HG03432 (cell line): ENCODE measurements at regions not wholly inside any gene's neighbourhood (a gene's known extent, or its start where the extent isn't known, plus 50 kb on each side); places are given as distances from the start of the nearest gene placed in this dataset.

Experiments used
- ATAC-seq: cut with Tn5 transposase; IDR thresholded peaks from one replicate; pipeline ENCODE4 v1.9.1; 2021; ENCODE audit warnings: mild to moderate bottlenecking, moderate library complexity; ENCODE audit not compliant: unreplicated experiment

GRCh38 chr7:35508623-35509400 is 186.1 kb downstream of the HERPUD2 start:
- ATAC-seq, result no peak

GRCh38 chr7:35505066-35505465 is 189.9 kb downstream of the HERPUD2 start:
- no peak for ATAC-seq

GRCh38 chr7:35504365-35504764 is 190.6 kb downstream of the HERPUD2 start:
- no peak for ATAC-seq

GRCh38 chr7:35501681-35502080 is 193.3 kb downstream of the HERPUD2 start:
- ATAC-seq, result no peak

- no peak for ATAC-seq
Measured at GRCh38 chr7:35499226-35499625, 195.7 kb downstream of the HERPUD2 start.

GRCh38 chr7:35498416-35498815 is 196.5 kb downstream of the HERPUD2 start:
- ATAC-seq, result no peak

GRCh38 chr7:35495844-35496243 is 199.1 kb downstream of the HERPUD2 start:
- no peak for ATAC-seq

GRCh38 chr7:35495377-35495776 is 199.6 kb downstream of the HERPUD2 start:
- no peak for ATAC-seq

GRCh38 chr7:35494407-35494806 is 200.5 kb downstream of the HERPUD2 start:
- no peak for ATAC-seq

- ATAC-seq, result no peak
Measured at GRCh38 chr7:35492451-35493175, 202.3 kb downstream of the HERPUD2 start.

GRCh38 chr7:35491233-35491632 is 203.7 kb downstream of the HERPUD2 start:
- no peak for ATAC-seq

- ATAC-seq, result no peak
Measured at GRCh38 chr7:35487841-35488240, 207.1 kb downstream of the HERPUD2 start.

GRCh38 chr7:35487402-35487801 is 207.5 kb downstream of the HERPUD2 start:
- no peak for ATAC-seq

- no peak for ATAC-seq
Measured at GRCh38 chr7:35485436-35485835, 209.5 kb downstream of the HERPUD2 start.

GRCh38 chr7:35483568-35483967 is 211.4 kb downstream of the HERPUD2 start:
- ATAC-seq, result no peak

- no peak for ATAC-seq
Measured at GRCh38 chr7:35482231-35482630, 212.7 kb downstream of the HERPUD2 start.

- no peak for ATAC-seq
Measured at GRCh38 chr7:35480806-35481205, 214.1 kb downstream of the HERPUD2 start.

GRCh38 chr7:35477609-35478008 is 217.3 kb downstream of the HERPUD2 start:
- ATAC-seq, result no peak

GRCh38 chr7:35474100-35474499 is 220.2 kb upstream of the TBX20 start:
- no peak for ATAC-seq

GRCh38 chr7:35468606-35469005 is 214.7 kb upstream of the TBX20 start:
- no peak for ATAC-seq

GRCh38 chr7:35467456-35467978 is 213.6 kb upstream of the TBX20 start:
- ATAC-seq, result no peak

- no peak for ATAC-seq
Measured at GRCh38 chr7:35465791-35466336, 212.0 kb upstream of the TBX20 start.
